NCI-H526 (cell line): ENCODE measurements at regions not wholly inside any gene's neighbourhood (a gene's known extent, or its start where the extent isn't known, plus 50 kb on each side); places are given as distances from the start of the nearest gene placed in this dataset.
"Not testable (repeated sequence)": the region's sequence is repeated elsewhere in the genome, so short reads cannot be mapped to it uniquely, and the experiment has no call there.

Experiments
- DNase-seq, 2 experiments: peaks; one replicate each; lab custom pipeline; 2025; lab: John Stamatoyannopoulos, UW

GRCh38 chr1:67482733-67483482, 52.7 kb upstream of the SERBP1 start:
- no peak for DNase-seq

- DNase-seq = no peak
Observed at GRCh38 chr1:67484492-67484891, 54.3 kb upstream of the SERBP1 start.

- no peak for DNase-seq
Observed at GRCh38 chr1:67485046-67485811, 55.0 kb upstream of the SERBP1 start.

- peak; percentile 27 to 70 for DNase-seq
Observed at GRCh38 chr1:67489643-67490042, 59.4 kb upstream of the SERBP1 start.

GRCh38 chr1:67491280-67491679, 61.1 kb upstream of the SERBP1 start:
- no peak for DNase-seq

- DNase-seq = no peak
Observed at GRCh38 chr1:67493148-67493547, 62.9 kb upstream of the SERBP1 start.

- DNase-seq = no peak
Observed at GRCh38 chr1:67495327-67495726, 65.1 kb upstream of the SERBP1 start.

- DNase-seq = no peak
Observed at GRCh38 chr1:67496329-67496728, 66.1 kb upstream of the SERBP1 start.

- DNase-seq = peak; percentile 88 to 96
Observed at GRCh38 chr1:67500413-67500959, 70.3 kb upstream of the SERBP1 start.

GRCh38 chr1:67503974-67504373, 73.8 kb upstream of the SERBP1 start:
- DNase-seq = no peak

- not testable (repeated sequence) for DNase-seq
Observed at GRCh38 chr1:67513392-67514294, 83.4 kb upstream of the SERBP1 start.

GRCh38 chr1:67514300-67514699, 84.1 kb upstream of the SERBP1 start:
- no peak for DNase-seq

- no peak for DNase-seq
Observed at GRCh38 chr1:67514786-67515185, 84.6 kb upstream of the SERBP1 start.

GRCh38 chr1:67515324-67516080, 85.3 kb upstream of the SERBP1 start:
- DNase-seq = no peak

- DNase-seq = no peak
Observed at GRCh38 chr1:67517046-67517445, 86.8 kb upstream of the SERBP1 start.

- no peak for DNase-seq
Observed at GRCh38 chr1:67522001-67522441, 91.8 kb upstream of the SERBP1 start.

- no peak for DNase-seq
Observed at GRCh38 chr1:67522793-67523192, 92.6 kb upstream of the SERBP1 start.

- DNase-seq = no peak
Observed at GRCh38 chr1:67524143-67525052, 94.2 kb upstream of the SERBP1 start.

GRCh38 chr1:67525053-67525760, 95.0 kb upstream of the SERBP1 start:
- no peak for DNase-seq

GRCh38 chr1:67528141-67528540, 97.9 kb upstream of the SERBP1 start:
- DNase-seq = no peak
